ENCODE measurements at regions not wholly inside any gene's neighbourhood (a gene's known extent, or its start where the extent isn't known, plus 50 kb on each side); places are given as distances from the start of the nearest gene placed in this dataset.

DNA sequence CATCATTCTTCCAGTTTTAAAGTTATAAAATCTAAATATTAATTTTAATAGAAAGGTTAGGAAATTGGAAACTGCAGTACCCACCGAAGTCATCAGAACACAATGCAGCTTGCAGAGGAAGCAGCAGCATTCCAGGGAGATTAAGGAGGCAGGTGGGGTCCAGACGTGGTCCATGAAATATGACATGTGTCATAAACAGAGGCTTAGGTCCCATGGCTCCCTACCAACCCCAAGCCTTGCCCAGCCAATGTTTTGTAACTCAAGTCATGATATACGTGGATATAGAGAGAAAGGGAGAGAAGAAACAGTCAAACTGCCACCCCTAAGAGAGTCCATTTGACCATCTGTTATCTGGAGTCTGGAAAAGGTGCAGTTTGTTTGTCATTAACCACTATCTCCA, 670.0 kb downstream of the TOX3 start:
- TF ChIP-seq ARNTL (CRISPR knock-in tag; IDR thresholded peaks at IDR 0.05; ENCODE audit: borderline replicate concordance, low read depth) = no peak
- no peak for TF ChIP-seq PPARA (CRISPR knock-in tag; IDR thresholded peaks at IDR 0.05; ENCODE audit: borderline replicate concordance)
- TF ChIP-seq, protein P1, sequence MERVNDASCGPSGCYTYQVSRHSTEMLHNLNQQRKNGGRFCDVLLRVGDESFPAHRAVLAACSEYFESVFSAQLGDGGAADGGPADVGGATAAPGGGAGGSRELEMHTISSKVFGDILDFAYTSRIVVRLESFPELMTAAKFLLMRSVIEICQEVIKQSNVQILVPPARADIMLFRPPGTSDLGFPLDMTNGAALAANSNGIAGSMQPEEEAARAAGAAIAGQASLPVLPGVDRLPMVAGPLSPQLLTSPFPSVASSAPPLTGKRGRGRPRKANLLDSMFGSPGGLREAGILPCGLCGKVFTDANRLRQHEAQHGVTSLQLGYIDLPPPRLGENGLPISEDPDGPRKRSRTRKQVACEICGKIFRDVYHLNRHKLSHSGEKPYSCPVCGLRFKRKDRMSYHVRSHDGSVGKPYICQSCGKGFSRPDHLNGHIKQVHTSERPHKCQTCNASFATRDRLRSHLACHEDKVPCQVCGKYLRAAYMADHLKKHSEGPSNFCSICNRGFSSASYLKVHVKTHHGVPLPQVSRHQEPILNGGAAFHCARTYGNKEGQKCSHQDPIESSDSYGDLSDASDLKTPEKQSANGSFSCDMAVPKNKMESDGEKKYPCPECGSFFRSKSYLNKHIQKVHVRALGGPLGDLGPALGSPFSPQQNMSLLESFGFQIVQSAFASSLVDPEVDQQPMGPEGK (CRISPR knock-in tag; IDR thresholded peaks at IDR 0.05; ENCODE audit: borderline replicate concordance) = no peak
